Activated CD8-positive, alpha-beta memory T cell treated with anti-CD3 and anti-CD28 coated beads, Interleukin-2, amount 10 ng/mL, durations not matched to agents 7 days and 5 days (primary cell): ENCODE measurements at regions not wholly inside any gene's neighbourhood (a gene's known extent, or its start where the extent isn't known, plus 50 kb on each side); places are given as distances from the start of the nearest gene placed in this dataset.

Experiments
- ATAC-seq: fragments of 150-1000 bp; cut with Tn5 transposase; one replicate; pipeline ENCODE4 v1.10.0; 2021; ENCODE audit warnings: moderate library complexity
- CTCF ChIA-PET: fragments of 350-600 bp; sonication (Branson Sonifier 250); formaldehyde crosslinking; loops from one replicate; lab custom pipeline; 2021; ENCODE audit warnings: antibody characterized with exemption; lab: Charles Lee
- DNase-seq: peaks from one replicate; pipeline ENCODE4 v3.0.0-alpha.2; 2020
- H3K27ac Mint-ChIP-seq: one replicate; pipeline ENCODE4 v1.8.0; 2021; ENCODE audit warnings: mild to moderate bottlenecking, mixed read lengths
- H3K27me3 Mint-ChIP-seq: one replicate; pipeline ENCODE4 v1.8.0; 2021; ENCODE audit warnings: mixed read lengths
- H3K36me3 Mint-ChIP-seq: one replicate; pipeline ENCODE4 v1.8.0; 2021; ENCODE audit warnings: mild to moderate bottlenecking, mixed read lengths
- H3K4me1 Mint-ChIP-seq: one replicate; pipeline ENCODE4 v1.8.0; 2021; ENCODE audit warnings: mixed read lengths
- H3K4me3 Mint-ChIP-seq: one replicate; pipeline ENCODE4 v1.8.0; 2021; ENCODE audit warnings: mild to moderate bottlenecking, moderate library complexity, mixed read lengths
- H3K9me3 Mint-ChIP-seq: one replicate; pipeline ENCODE4 v1.8.0; 2022; ENCODE audit warnings: low read depth, mixed read lengths

- no peak for ATAC-seq
- CTCF ChIA-PET, result no interaction called here
- no peak for DNase-seq
- peaks cover 4% of the 10 kb centered on the region for H3K9me3 Mint-ChIP-seq
- H3K27ac Mint-ChIP-seq, result no peak overlapping the region
- no peaks in the 10 kb centered on the region for H3K36me3 Mint-ChIP-seq
- no peaks in the 10 kb centered on the region for H3K27me3 Mint-ChIP-seq
- no peaks in the 10 kb centered on the region for H3K4me1 Mint-ChIP-seq
- H3K4me3 Mint-ChIP-seq, result no peak overlapping the region
Measured at GRCh38 chr3:24944805-24945520, 450.3 kb upstream of the THRB start.

- Mint-ChIP-seq H3K9me3 (peaks cover 4% of the 10 kb centered on the region), H3K4me1 (no peaks in the 10 kb centered on the region), H3K36me3 (no peaks in the 10 kb centered on the region), H3K27me3 (no peaks in the 10 kb centered on the region), H3K4me3 (no peak overlapping the region), H3K27ac (no peak overlapping the region)
- DNase-seq (no peak), ATAC-seq (no peak)
- CTCF ChIA-PET, result no interaction called here
Measured at GRCh38 chr3:24945563-24945962, 450.9 kb upstream of the THRB start.

- no peaks in the 10 kb centered on the region for H3K36me3 Mint-ChIP-seq
- no peak for DNase-seq
- no peaks in the 10 kb centered on the region for H3K4me1 Mint-ChIP-seq
- no peaks in the 10 kb centered on the region for H3K27me3 Mint-ChIP-seq
- ATAC-seq, result no peak
- no peak overlapping the region for H3K27ac Mint-ChIP-seq
- CTCF ChIA-PET, result no interaction called here
- H3K4me3 Mint-ChIP-seq, result no peak overlapping the region
- H3K9me3 Mint-ChIP-seq, result peaks cover 4% of the 10 kb centered on the region
Measured at GRCh38 chr3:24947103-24947502, 452.5 kb upstream of the THRB start.

GRCh38 chr3:24951180-24951579 is 456.5 kb upstream of the THRB start:
- no peaks in the 10 kb centered on the region for H3K4me1 Mint-ChIP-seq
- H3K27ac Mint-ChIP-seq, result no peak overlapping the region
- H3K27me3 Mint-ChIP-seq, result no peaks in the 10 kb centered on the region
- no peak overlapping the region for H3K4me3 Mint-ChIP-seq
- ATAC-seq (no peak), DNase-seq (no peak)
- H3K36me3 Mint-ChIP-seq, result no peaks in the 10 kb centered on the region
- CTCF ChIA-PET, result no interaction called here
- H3K9me3 Mint-ChIP-seq, result no peaks in the 10 kb centered on the region

- Mint-ChIP-seq H3K4me1 (no peaks in the 10 kb centered on the region), H3K27ac (no peak overlapping the region), H3K36me3 (no peaks in the 10 kb centered on the region), H3K9me3 (no peaks in the 10 kb centered on the region), H3K4me3 (no peak overlapping the region), H3K27me3 (no peaks in the 10 kb centered on the region)
- ATAC-seq, result no peak
- CTCF ChIA-PET, result no interaction called here
- DNase-seq, result no peak
Measured at GRCh38 chr3:24952388-24952787, 457.7 kb upstream of the THRB start.

- Mint-ChIP-seq H3K4me1 (no peaks in the 10 kb centered on the region), H3K27me3 (no peaks in the 10 kb centered on the region), H3K36me3 (no peaks in the 10 kb centered on the region), H3K4me3 (no peak overlapping the region), H3K9me3 (no peaks in the 10 kb centered on the region), H3K27ac (no peak overlapping the region)
- DNase-seq, result no peak
- no peak for ATAC-seq
- CTCF ChIA-PET, result no interaction called here
Measured at GRCh38 chr3:24953060-24953771, 458.6 kb upstream of the THRB start.

GRCh38 chr3:24956613-24957012 is 462.0 kb upstream of the THRB start:
- H3K9me3 Mint-ChIP-seq, result no peaks in the 10 kb centered on the region
- H3K27me3 Mint-ChIP-seq, result no peaks in the 10 kb centered on the region
- H3K27ac Mint-ChIP-seq, result no peak overlapping the region
- no peaks in the 10 kb centered on the region for H3K36me3 Mint-ChIP-seq
- H3K4me3 Mint-ChIP-seq, result no peak overlapping the region
- ATAC-seq (no peak), DNase-seq (no peak)
- no peaks in the 10 kb centered on the region for H3K4me1 Mint-ChIP-seq
- CTCF ChIA-PET, result no interaction called here

GRCh38 chr3:24958271-24958670 is 463.6 kb upstream of the THRB start:
- CTCF ChIA-PET, result no interaction called here
- DNase-seq, result no peak
- Mint-ChIP-seq H3K4me3 (no peak overlapping the region), H3K9me3 (no peaks in the 10 kb centered on the region), H3K27ac (no peak overlapping the region), H3K36me3 (no peaks in the 10 kb centered on the region), H3K4me1 (no peaks in the 10 kb centered on the region), H3K27me3 (no peaks in the 10 kb centered on the region)
- ATAC-seq, result no peak

- no peaks in the 10 kb centered on the region for H3K9me3 Mint-ChIP-seq
- H3K4me1 Mint-ChIP-seq, result no peaks in the 10 kb centered on the region
- DNase-seq (no peak), ATAC-seq (no peak)
- no peak overlapping the region for H3K4me3 Mint-ChIP-seq
- H3K27ac Mint-ChIP-seq, result no peak overlapping the region
- H3K27me3 Mint-ChIP-seq, result no peaks in the 10 kb centered on the region
- H3K36me3 Mint-ChIP-seq, result no peaks in the 10 kb centered on the region
- CTCF ChIA-PET, result no interaction called here
Measured at GRCh38 chr3:24958910-24959447, 464.3 kb upstream of the THRB start.

- ATAC-seq, result no peak
- H3K27me3 Mint-ChIP-seq, result no peaks in the 10 kb centered on the region
- H3K4me3 Mint-ChIP-seq, result no peak overlapping the region
- CTCF ChIA-PET, result no interaction called here
- H3K9me3 Mint-ChIP-seq, result no peaks in the 10 kb centered on the region
- H3K4me1 Mint-ChIP-seq, result no peaks in the 10 kb centered on the region
- H3K27ac Mint-ChIP-seq, result no peak overlapping the region
- DNase-seq, result no peak
- H3K36me3 Mint-ChIP-seq, result no peaks in the 10 kb centered on the region
Measured at GRCh38 chr3:24963762-24964625, 464.1 kb upstream of the RARB start.

GRCh38 chr3:24965706-24966385 is 462.2 kb upstream of the RARB start:
- no peak overlapping the region for H3K27ac Mint-ChIP-seq
- H3K27me3 Mint-ChIP-seq, result no peaks in the 10 kb centered on the region
- no peak overlapping the region for H3K4me3 Mint-ChIP-seq
- ATAC-seq, result no peak
- no peaks in the 10 kb centered on the region for H3K36me3 Mint-ChIP-seq
- no peak for DNase-seq
- CTCF ChIA-PET, result no interaction called here
- no peaks in the 10 kb centered on the region for H3K4me1 Mint-ChIP-seq
- no peaks in the 10 kb centered on the region for H3K9me3 Mint-ChIP-seq

- no peaks in the 10 kb centered on the region for H3K27me3 Mint-ChIP-seq
- DNase-seq (no peak), ATAC-seq (no peak)
- H3K27ac Mint-ChIP-seq, result no peak overlapping the region
- no peaks in the 10 kb centered on the region for H3K4me1 Mint-ChIP-seq
- CTCF ChIA-PET, result no interaction called here
- no peaks in the 10 kb centered on the region for H3K36me3 Mint-ChIP-seq
- H3K4me3 Mint-ChIP-seq, result no peak overlapping the region
- no peaks in the 10 kb centered on the region for H3K9me3 Mint-ChIP-seq
Measured at GRCh38 chr3:24968036-24968435, 460.0 kb upstream of the RARB start.

- peaks cover 4% of the 10 kb centered on the region for H3K9me3 Mint-ChIP-seq
- H3K27ac Mint-ChIP-seq, result no peak overlapping the region
- no peaks in the 10 kb centered on the region for H3K27me3 Mint-ChIP-seq
- no peaks in the 10 kb centered on the region for H3K36me3 Mint-ChIP-seq
- no peak for ATAC-seq
- no peak for DNase-seq
- CTCF ChIA-PET, result no interaction called here
- no peak overlapping the region for H3K4me3 Mint-ChIP-seq
- no peaks in the 10 kb centered on the region for H3K4me1 Mint-ChIP-seq
Measured at GRCh38 chr3:24972491-24972890, 455.6 kb upstream of the RARB start.
